Neural progenitor cell (in vitro differentiated cells): ENCODE measurements at regions not wholly inside any gene's neighbourhood (a gene's known extent, or its start where the extent isn't known, plus 50 kb on each side); places are given as distances from the start of the nearest gene placed in this dataset.

Source experiments
- EZH2 ChIP-seq: fragments of 200-600 bp; sonication (generic); IDR thresholded peaks from 2 replicates; pipeline ENCODE4 v1.6.1; 2017; ENCODE audit warnings: antibody characterized with exemption, mild to moderate bottlenecking, moderate library complexity
- EZH2phosphoT487 ChIP-seq: fragments of 200-600 bp; sonication (generic); IDR thresholded peaks from 2 replicates; pipeline ENCODE4 v1.6.1; 2017; ENCODE audit warnings: antibody characterized with exemption
- TF ChIP-seq, protein P1 (sequence below): fragments of 200-600 bp; sonication (generic); IDR thresholded peaks from 2 replicates; pipeline ENCODE4 v1.5.1; 2017; ENCODE audit warnings: antibody characterized with exemption, mild to moderate bottlenecking

DNA sequence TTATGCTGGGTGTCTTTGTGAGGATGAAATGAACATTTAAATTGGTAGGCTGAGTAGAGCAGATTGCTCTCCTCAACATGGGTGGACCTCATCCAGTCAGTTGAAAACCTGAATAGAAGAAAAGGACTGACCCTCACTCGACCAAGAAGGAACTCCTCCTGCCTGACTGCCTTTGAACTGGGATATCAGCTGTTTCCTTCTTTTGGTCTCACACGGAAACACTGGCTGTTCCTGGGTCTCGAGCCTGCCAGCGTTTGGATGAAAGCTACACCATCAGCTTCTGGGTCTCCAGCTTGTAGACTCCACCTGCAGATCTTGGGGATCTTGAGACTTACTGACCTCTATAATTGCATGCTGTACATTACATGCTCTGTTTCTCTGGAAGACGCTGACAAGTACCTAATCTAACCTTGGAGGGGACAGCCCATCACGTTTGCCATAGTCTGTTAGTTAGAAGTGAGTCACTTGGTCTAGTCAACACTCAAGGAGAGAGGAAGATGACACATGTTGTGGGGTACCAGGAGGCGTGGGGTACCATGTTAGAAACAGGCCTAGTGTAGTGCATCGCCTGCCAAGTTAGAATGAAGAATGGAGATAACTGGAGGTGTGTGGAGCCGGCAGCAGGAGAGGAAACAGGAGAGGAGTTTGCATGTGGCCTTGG, 267.0 kb downstream of the MREG start:
- TF ChIP-seq EZH2 (no peak), EZH2phosphoT487 (no peak)
- TF ChIP-seq, protein P1, sequence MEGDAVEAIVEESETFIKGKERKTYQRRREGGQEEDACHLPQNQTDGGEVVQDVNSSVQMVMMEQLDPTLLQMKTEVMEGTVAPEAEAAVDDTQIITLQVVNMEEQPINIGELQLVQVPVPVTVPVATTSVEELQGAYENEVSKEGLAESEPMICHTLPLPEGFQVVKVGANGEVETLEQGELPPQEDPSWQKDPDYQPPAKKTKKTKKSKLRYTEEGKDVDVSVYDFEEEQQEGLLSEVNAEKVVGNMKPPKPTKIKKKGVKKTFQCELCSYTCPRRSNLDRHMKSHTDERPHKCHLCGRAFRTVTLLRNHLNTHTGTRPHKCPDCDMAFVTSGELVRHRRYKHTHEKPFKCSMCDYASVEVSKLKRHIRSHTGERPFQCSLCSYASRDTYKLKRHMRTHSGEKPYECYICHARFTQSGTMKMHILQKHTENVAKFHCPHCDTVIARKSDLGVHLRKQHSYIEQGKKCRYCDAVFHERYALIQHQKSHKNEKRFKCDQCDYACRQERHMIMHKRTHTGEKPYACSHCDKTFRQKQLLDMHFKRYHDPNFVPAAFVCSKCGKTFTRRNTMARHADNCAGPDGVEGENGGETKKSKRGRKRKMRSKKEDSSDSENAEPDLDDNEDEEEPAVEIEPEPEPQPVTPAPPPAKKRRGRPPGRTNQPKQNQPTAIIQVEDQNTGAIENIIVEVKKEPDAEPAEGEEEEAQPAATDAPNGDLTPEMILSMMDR, result no peak
